Right lobe of liver (tissue), 4 donors: ENCODE measurements at regions not wholly inside any gene's neighbourhood (a gene's known extent, or its start where the extent isn't known, plus 50 kb on each side); places are given as distances from the start of the nearest gene placed in this dataset.

Experiments
- CTCF ChIP-seq, 4 donors: fragments of 200-600 bp in 3 of 4; fragments of 450-650 bp in 1 of 4; IDR thresholded peaks; one replicate each; pipeline versions ENCODE4 v1.5.1 to v1.8.0; 2016 to 2022; ENCODE audit warnings: antibody characterized with exemption in 4 of 4, mild to moderate bottlenecking in 2 of 4
- POLR2A ChIP-seq: fragments of 450-650 bp; IDR thresholded peaks from one replicate; pipeline ENCODE4 v1.6.1; 2017; ENCODE audit warnings: antibody characterized with exemption, mild to moderate bottlenecking
- donor health status: DM: no; HTN: no; CAD: no.
- donor health status: DM: no; HTN: no; CAD: no.
- donor health status: DM: no; HTN: yes; CAD: no.

GRCh38 chr15:47218295-47218694 lies 499.0 kb upstream of the SEMA6D start:
- TF ChIP-seq POLR2A (no peak), CTCF (IDR thresholded peaks at IDR 0.05) (no peak)
